ENCODE measurements at regions not wholly inside any gene's neighbourhood (a gene's known extent, or its start where the extent isn't known, plus 50 kb on each side); places are given as distances from the start of the nearest gene placed in this dataset.
"Not testable (repeated sequence)": the region's sequence is repeated elsewhere in the genome, so short reads cannot be mapped to it uniquely, and the experiment has no call there.

DNA sequence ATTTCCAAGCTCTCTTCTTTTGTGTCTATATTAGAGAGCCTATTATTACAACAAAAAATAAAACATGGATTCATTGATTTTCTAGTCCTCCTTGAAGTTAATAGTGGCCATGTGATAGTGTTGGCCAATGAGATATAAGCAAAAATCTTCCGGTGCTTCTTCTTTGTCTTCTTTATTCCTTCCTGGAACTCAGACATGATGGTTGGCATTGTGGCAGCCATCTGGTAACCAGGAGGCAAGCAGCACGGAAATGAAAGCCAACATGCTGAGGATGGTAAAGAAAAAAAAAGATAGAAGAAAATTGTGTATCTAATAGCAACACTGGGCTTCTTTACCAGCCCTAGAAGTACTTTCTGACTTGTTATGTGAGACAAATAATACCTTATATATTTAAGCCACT, 50.8 kb upstream of the SEL1L start:
- no peaks in the 10 kb centered on the region for H3K4me1 ChIP-seq (ENCODE audit: control insufficient read depth, insufficient read depth, low read length)
- H3K27me3 ChIP-seq (ENCODE audit: control insufficient read depth, insufficient read depth, low read length) = no peaks in the 10 kb centered on the region
- no peak overlapping the region for H3K4me2 ChIP-seq (ENCODE audit: low read length)
- no peak overlapping the region for H3K9ac ChIP-seq (ENCODE audit: low read depth, low read length)
- no peaks in the 10 kb centered on the region for H3K9me3 ChIP-seq (replicated peaks; ENCODE audit: low read length)
- H3K4me3 ChIP-seq (ENCODE audit: low read length) = no peak overlapping the region
- no peaks in the 10 kb centered on the region for H3K36me3 ChIP-seq (ENCODE audit: insufficient read depth, low read length)

DNA sequence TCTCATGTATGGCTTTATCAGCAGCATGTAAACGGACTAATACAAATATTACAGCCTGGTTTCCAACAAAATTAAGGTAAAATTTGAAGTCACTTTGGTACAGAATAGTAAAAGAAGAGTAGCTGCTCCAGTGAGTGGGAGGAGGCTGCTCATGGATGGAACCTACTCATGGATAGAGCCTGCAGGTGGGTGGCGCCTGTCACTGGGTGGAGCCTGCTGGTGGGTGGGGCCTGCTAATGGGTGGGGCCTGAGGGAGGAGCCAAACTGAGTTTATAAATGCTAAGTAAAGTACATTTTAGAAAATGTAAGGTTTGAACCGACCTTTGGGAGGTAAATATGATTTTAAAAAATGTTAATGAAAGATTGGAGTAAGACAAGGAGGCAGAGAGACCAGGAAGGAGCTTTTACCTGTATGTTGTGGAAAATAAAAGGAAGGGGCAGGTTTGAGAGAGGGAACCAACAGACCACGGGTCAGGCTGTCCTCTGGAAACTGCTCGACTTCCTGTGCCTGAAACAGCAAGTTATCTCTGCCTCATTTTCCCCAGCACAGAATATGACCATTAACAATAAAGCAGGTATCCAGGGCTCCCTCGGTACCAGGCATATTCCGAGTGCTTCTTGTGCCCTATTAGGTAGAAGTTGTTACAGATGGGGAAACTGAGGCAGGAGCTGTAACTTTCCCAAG, 55.9 kb upstream of the SEL1L start:
- no peaks in the 10 kb centered on the region for H3K9me3 ChIP-seq (replicated peaks; ENCODE audit: low read length)
- no peaks in the 10 kb centered on the region for H3K4me1 ChIP-seq (ENCODE audit: control insufficient read depth, insufficient read depth, low read length)
- H3K9ac ChIP-seq (ENCODE audit: low read depth, low read length) = no peak overlapping the region
- H3K4me2 ChIP-seq (ENCODE audit: low read length) = no peak overlapping the region
- H3K27me3 ChIP-seq (ENCODE audit: control insufficient read depth, insufficient read depth, low read length) = no peaks in the 10 kb centered on the region
- H3K36me3 ChIP-seq (ENCODE audit: insufficient read depth, low read length) = no peaks in the 10 kb centered on the region
- H3K4me3 ChIP-seq (ENCODE audit: low read length) = no peak overlapping the region

DNA sequence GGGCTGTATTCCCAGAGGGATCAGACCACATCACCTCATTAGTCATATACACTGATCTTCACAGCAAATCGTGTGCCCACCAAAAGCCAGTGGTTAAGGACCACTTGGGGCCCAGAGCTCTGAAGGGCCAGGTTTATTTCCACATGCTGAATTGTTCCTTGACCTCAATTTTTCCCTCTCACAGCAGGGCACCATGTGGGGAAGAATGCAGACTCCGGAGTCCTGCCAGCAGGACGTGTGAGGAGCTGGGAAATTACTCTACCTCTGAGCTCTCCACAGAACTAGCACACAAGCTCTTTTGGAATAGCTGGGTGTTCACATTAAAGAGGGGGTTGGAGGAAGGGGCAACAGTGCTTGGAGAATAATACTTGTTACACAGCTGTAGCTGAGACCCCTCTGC, 57.6 kb upstream of the SEL1L start:
- no peaks in the 10 kb centered on the region for H3K4me1 ChIP-seq (ENCODE audit: control insufficient read depth, insufficient read depth, low read length)
- no peaks in the 10 kb centered on the region for H3K27me3 ChIP-seq (ENCODE audit: control insufficient read depth, insufficient read depth, low read length)
- H3K36me3 ChIP-seq (ENCODE audit: insufficient read depth, low read length) = no peaks in the 10 kb centered on the region
- no peak overlapping the region for H3K4me3 ChIP-seq (ENCODE audit: low read length)
- no peak overlapping the region for H3K4me2 ChIP-seq (ENCODE audit: low read length)
- no peaks in the 10 kb centered on the region for H3K9me3 ChIP-seq (replicated peaks; ENCODE audit: low read length)
- no peak overlapping the region for H3K9ac ChIP-seq (ENCODE audit: low read depth, low read length)

DNA sequence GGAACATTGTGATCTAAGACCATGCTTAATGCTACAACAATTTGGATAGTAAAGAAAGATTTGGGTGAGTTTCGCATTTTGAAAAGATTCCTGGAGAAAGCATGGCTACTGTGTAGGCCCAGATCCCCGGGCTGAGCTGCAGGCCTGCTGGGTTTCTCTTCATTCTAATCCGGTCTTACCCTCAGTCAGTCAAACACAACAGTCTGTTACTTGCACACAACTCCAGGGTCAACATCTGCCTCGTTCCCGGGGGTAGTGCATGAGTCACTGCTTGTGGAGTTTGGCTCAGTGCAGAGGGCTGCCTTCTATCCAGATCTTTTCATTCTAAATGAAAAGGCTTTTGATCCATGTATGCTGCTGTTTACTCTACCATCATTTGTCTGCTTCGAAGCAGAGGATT, 60.4 kb upstream of the SEL1L start:
- Histone ChIP-seq H3K4me3 (ENCODE audit: low read length) (no peak overlapping the region), H3K36me3 (ENCODE audit: insufficient read depth, low read length) (no peaks in the 10 kb centered on the region), H3K27me3 (ENCODE audit: control insufficient read depth, insufficient read depth, low read length) (no peaks in the 10 kb centered on the region), H3K4me2 (ENCODE audit: low read length) (no peak overlapping the region), H3K9ac (ENCODE audit: low read depth, low read length) (no peak overlapping the region), H3K4me1 (ENCODE audit: control insufficient read depth, insufficient read depth, low read length) (no peaks in the 10 kb centered on the region), H3K9me3 (replicated peaks; ENCODE audit: low read length) (no peaks in the 10 kb centered on the region)

DNA sequence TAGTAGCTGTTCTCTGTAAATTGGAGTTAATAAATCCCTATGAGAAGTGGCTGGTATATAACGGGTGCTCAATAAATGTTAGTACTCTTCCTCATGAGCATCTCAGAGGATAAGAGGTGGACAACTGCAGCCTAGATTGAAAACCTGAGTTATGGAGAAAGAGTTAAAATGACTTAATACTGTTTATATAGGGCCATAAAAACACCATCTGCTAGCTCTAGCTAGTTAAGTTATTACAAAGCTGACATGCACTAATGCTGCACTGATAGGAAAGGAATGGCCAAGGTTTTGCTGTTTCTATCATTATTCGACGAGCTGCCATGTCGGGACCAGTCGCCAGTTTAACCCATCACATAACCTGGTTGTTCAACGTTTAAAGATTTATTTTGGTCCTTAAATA, 72.0 kb upstream of the SEL1L start:
- Histone ChIP-seq H3K27me3 (ENCODE audit: control insufficient read depth, insufficient read depth, low read length) (no peaks in the 10 kb centered on the region), H3K4me1 (ENCODE audit: control insufficient read depth, insufficient read depth, low read length) (no peaks in the 10 kb centered on the region), H3K4me2 (ENCODE audit: low read length) (no peak overlapping the region), H3K4me3 (ENCODE audit: low read length) (no peak overlapping the region), H3K9me3 (replicated peaks; ENCODE audit: low read length) (no peaks in the 10 kb centered on the region), H3K36me3 (ENCODE audit: insufficient read depth, low read length) (no peaks in the 10 kb centered on the region), H3K9ac (ENCODE audit: low read depth, low read length) (no peak overlapping the region)

DNA sequence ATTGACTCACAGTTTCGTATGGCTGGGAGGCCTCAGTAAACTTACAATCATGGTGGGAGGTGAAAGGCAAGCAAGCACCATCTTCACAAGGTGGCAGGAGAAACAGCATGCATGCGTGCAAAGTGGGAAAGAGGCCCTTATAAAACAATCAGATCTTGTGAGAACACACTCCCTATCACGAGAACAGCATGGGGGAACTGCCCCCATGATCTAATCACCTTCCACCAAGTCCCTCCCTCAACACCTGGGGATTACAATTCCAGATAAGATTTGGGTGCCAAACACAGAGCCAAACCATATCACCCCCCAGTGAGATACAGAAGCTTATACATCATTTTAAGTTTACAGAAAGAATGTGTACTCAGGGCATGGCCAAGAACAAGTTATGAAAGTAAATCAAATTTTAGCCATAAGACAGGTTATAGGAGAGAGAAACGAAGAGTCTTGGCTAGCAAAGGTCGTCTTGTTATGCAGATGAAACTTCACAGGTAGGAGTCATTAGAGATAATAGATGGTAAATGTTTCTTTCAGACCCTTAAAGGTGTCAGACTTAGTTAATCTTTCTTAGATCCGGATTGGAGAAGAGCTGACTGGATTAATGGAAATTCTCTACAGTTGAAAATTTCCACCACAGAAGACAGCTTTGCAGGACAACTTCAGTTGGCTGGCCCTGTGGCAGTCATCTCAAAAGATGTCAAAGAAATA, 79.8 kb upstream of the SEL1L start:
- H3K4me1 ChIP-seq (ENCODE audit: control insufficient read depth, insufficient read depth, low read length) = no peaks in the 10 kb centered on the region
- no peak overlapping the region for H3K4me3 ChIP-seq (ENCODE audit: low read length)
- H3K27me3 ChIP-seq (ENCODE audit: control insufficient read depth, insufficient read depth, low read length) = no peaks in the 10 kb centered on the region
- no peak overlapping the region for H3K9ac ChIP-seq (ENCODE audit: low read depth, low read length)
- H3K36me3 ChIP-seq (ENCODE audit: insufficient read depth, low read length) = no peaks in the 10 kb centered on the region
- H3K4me2 ChIP-seq (ENCODE audit: low read length) = no peak overlapping the region
- H3K9me3 ChIP-seq (replicated peaks; ENCODE audit: low read length) = no peaks in the 10 kb centered on the region

DNA sequence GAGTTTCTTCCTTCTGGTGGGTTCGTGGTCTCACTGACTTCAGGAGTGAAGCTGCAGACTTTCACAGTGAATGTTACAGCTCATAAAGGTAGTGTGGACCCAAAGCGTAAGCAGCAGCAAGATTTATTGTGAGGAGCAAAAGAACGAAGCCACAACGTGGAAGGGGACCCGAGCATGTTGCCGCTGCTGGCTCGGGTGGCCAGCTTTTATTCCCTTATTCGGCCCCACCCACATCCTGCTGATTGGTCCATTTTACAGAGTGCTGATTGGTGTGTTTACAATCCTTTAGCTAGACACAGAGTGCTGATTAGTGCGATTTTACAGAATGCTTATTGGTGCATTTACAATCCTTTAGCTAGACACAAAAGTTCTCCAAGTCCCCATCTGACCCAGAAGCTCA, 80.6 kb upstream of the SEL1L start:
- H3K4me3 ChIP-seq (ENCODE audit: low read length); H3K9me3 ChIP-seq (replicated peaks; ENCODE audit: low read length); H3K4me2 ChIP-seq (ENCODE audit: low read length); H3K4me1 ChIP-seq (ENCODE audit: control insufficient read depth, insufficient read depth, low read length); H3K36me3 ChIP-seq (ENCODE audit: insufficient read depth, low read length); H3K27me3 ChIP-seq (ENCODE audit: control insufficient read depth, insufficient read depth, low read length); H3K9ac ChIP-seq (ENCODE audit: low read depth, low read length): not testable (repeated sequence)

DNA sequence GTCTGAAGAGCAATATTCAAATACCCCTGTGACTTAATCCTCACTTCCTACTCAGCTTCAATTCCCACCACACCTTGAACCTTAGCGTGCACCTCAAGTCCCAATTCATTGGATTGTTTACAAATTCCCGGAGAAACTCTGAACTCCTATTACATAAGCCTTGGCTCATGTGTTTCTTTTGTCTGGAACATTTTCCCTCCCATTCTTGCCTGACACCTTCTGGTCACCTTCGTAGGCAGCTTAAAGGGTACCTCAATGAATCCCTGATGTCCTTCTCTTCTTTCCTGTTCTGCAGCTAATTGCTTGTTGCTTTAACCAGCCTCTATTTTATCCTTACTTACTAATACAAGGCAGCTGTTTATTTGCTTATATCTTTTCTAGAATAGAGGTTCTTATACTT, 85.0 kb upstream of the SEL1L start:
- no peak overlapping the region for H3K9ac ChIP-seq (ENCODE audit: low read depth, low read length)
- no peaks in the 10 kb centered on the region for H3K4me1 ChIP-seq (ENCODE audit: control insufficient read depth, insufficient read depth, low read length)
- no peak overlapping the region for H3K4me2 ChIP-seq (ENCODE audit: low read length)
- H3K36me3 ChIP-seq (ENCODE audit: insufficient read depth, low read length) = no peaks in the 10 kb centered on the region
- no peaks in the 10 kb centered on the region for H3K9me3 ChIP-seq (replicated peaks; ENCODE audit: low read length)
- no peak overlapping the region for H3K4me3 ChIP-seq (ENCODE audit: low read length)
- no peaks in the 10 kb centered on the region for H3K27me3 ChIP-seq (ENCODE audit: control insufficient read depth, insufficient read depth, low read length)

DNA sequence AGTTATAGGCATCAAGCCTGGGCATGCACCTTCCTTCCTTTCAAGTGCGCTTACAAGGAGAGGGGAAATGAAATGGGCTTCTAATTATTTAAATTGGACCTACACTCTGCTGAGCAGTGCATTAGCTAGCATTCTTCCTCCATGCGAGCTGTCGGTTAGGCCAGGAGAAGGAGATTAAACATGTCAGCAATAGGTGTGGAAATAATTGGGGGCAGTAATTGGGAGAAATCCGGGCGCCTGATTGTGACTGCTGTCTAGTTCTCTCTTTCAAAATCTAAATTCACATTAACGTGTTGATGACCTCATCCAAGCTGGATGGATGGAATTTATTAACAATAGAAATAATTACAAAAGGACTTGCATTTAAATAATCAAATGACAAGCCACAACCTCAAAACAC, 86.2 kb upstream of the SEL1L start:
- no peak overlapping the region for H3K4me3 ChIP-seq (ENCODE audit: low read length)
- H3K36me3 ChIP-seq (ENCODE audit: insufficient read depth, low read length) = no peaks in the 10 kb centered on the region
- H3K4me2 ChIP-seq (ENCODE audit: low read length) = no peak overlapping the region
- H3K4me1 ChIP-seq (ENCODE audit: control insufficient read depth, insufficient read depth, low read length) = no peaks in the 10 kb centered on the region
- H3K9ac ChIP-seq (ENCODE audit: low read depth, low read length) = no peak overlapping the region
- H3K27me3 ChIP-seq (ENCODE audit: control insufficient read depth, insufficient read depth, low read length) = no peaks in the 10 kb centered on the region
- H3K9me3 ChIP-seq (replicated peaks; ENCODE audit: low read length) = no peaks in the 10 kb centered on the region

DNA sequence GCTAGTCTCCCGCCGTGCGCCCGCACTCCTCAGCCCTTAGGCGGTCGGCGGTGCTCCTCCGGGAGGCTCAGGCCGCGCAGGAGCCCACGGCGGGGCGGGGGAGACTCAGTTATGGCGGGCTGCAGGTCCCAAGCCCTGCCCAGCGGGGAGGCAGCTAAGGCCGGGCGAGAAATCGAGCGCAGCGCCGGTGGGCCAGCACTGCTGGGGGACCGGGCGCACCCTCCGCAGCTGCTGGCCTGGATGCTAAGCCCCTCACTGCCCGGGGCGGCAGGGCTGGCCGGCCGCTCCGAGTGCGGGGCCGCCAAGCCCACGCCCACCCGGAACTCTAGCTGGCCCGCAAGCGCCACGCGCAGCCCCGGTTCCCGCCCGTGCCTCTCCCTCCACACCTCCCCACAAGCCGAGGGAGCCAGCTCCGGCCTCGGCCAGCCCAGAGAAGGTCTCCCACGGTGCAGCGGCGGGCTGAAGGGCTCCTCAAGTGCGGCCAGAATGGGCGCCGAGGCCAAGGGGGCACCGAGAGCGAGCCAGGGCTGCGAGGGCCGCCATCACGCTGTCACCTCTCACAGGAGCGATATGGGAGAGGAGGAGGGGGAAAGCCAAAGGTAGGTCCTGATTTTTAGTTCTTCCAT, 90.2 kb upstream of the SEL1L start:
- not testable (repeated sequence) for H3K36me3 ChIP-seq (ENCODE audit: insufficient read depth, low read length); H3K27me3 ChIP-seq (ENCODE audit: control insufficient read depth, insufficient read depth, low read length); H3K4me3 ChIP-seq (ENCODE audit: low read length); H3K9me3 ChIP-seq (replicated peaks; ENCODE audit: low read length); H3K4me1 ChIP-seq (ENCODE audit: control insufficient read depth, insufficient read depth, low read length); H3K4me2 ChIP-seq (ENCODE audit: low read length); H3K9ac ChIP-seq (ENCODE audit: low read depth, low read length)

DNA sequence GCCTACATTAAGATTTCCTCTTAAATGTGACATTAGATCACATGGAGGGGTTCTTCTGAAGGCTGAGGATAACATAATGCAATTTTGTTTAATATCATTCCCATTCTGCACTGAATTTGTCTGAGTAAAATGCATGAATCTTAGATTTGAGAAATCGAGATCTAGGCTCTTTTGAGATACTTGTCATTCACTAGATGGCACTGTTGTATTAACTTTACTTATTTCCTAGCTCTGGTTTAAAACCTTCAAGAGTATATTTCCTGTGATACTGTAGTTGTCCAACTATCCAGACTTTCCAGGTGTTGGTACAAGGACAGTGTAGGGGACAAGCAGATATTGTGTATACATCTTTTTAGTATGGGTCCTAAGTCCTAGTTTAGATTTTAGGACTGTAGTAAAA, 91.7 kb upstream of the SEL1L start:
- H3K4me1 ChIP-seq (ENCODE audit: control insufficient read depth, insufficient read depth, low read length) = no peaks in the 10 kb centered on the region
- H3K36me3 ChIP-seq (ENCODE audit: insufficient read depth, low read length) = no peaks in the 10 kb centered on the region
- H3K9ac ChIP-seq (ENCODE audit: low read depth, low read length) = no peak overlapping the region
- no peaks in the 10 kb centered on the region for H3K9me3 ChIP-seq (replicated peaks; ENCODE audit: low read length)
- H3K27me3 ChIP-seq (ENCODE audit: control insufficient read depth, insufficient read depth, low read length) = no peaks in the 10 kb centered on the region
- H3K4me3 ChIP-seq (ENCODE audit: low read length) = no peak overlapping the region
- no peak overlapping the region for H3K4me2 ChIP-seq (ENCODE audit: low read length)

DNA sequence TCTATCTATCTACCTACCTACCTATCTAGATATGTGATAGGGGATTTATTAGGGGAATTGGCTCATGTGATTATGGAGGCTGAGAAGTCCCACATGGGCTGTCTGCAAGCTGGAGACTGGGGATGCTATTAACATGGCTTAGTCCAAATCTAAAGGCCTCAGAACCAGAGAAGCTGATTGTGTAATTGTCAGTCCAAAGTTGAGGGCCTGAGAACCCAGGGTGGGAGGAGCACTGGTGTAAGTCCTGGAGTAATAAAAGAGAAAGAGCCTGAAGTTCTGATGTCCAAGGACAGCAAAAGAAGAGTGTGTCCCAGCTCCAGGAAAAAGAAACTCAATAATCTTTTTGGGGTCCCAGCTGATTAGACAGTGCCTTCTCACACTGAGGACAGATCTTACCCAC, 98.5 kb upstream of the SEL1L start:
- no peaks in the 10 kb centered on the region for H3K27me3 ChIP-seq (ENCODE audit: control insufficient read depth, insufficient read depth, low read length)
- no peak overlapping the region for H3K4me2 ChIP-seq (ENCODE audit: low read length)
- no peak overlapping the region for H3K9ac ChIP-seq (ENCODE audit: low read depth, low read length)
- H3K36me3 ChIP-seq (ENCODE audit: insufficient read depth, low read length) = no peaks in the 10 kb centered on the region
- H3K9me3 ChIP-seq (replicated peaks; ENCODE audit: low read length) = no peaks in the 10 kb centered on the region
- H3K4me1 ChIP-seq (ENCODE audit: control insufficient read depth, insufficient read depth, low read length) = no peaks in the 10 kb centered on the region
- no peak overlapping the region for H3K4me3 ChIP-seq (ENCODE audit: low read length)
